Testis (tissue), 2 donors: ENCODE measurements at regions not wholly inside any gene's neighbourhood (a gene's known extent, or its start where the extent isn't known, plus 50 kb on each side); places are given as distances from the start of the nearest gene placed in this dataset.

Experiments
- DNase-seq: peaks from one replicate; pipeline ENCODE4 v3.0.0-alpha.2; 2019
- H3K27ac ChIP-seq, 2 donors: fragments of 200-600 bp; sonication (generic); one replicate each; pipeline ENCODE4 v1.5.1; 2019
- H3K27me3 ChIP-seq: fragments of 200-600 bp; sonication (generic); one replicate; pipeline ENCODE4 v1.5.1; 2019
- H3K36me3 ChIP-seq: fragments of 200-600 bp; sonication (generic); one replicate; pipeline ENCODE4 v1.5.1; 2017; ENCODE audit warnings: low read depth; ENCODE audit errors: missing control alignments
- H3K4me1 ChIP-seq: fragments of 200-600 bp; sonication (generic); one replicate; pipeline ENCODE4 v1.5.1; 2019
- H3K4me3 ChIP-seq, 2 donors: fragments of 200-600 bp; sonication (generic); one replicate each; pipeline ENCODE4 v1.5.1; 2017 to 2019
- H3K9me3 ChIP-seq: fragments of 200-600 bp; sonication (generic); one replicate; pipeline ENCODE4 v1.5.1; 2017
- POLR2A ChIP-seq: fragments of 450-650 bp; IDR thresholded peaks from one replicate; pipeline ENCODE4 v1.6.1; 2017; ENCODE audit warnings: antibody characterized with exemption, mild to moderate bottlenecking, moderate library complexity
- WGBS, 2 donors: methylation state at CpG; one replicate each; pipeline ENCODE4 v1.1.5; 2018; 5-methylcytosine and 5-hydroxymethylcytosine counted together
- intact Hi-C: fragments of 100-400 bp; cut with DNase I; formaldehyde crosslinking; loops from one replicate; pipeline ENCODE4 v1.15.1; 2023; ENCODE audit warnings: low total_unique reads
- TF ChIP-seq, protein P1 (sequence below), 3 experiments: fragments of 450-650 bp in 2 of 3; fragments of 200-600 bp in 1 of 3; sonication (generic) in 1 of 3; IDR thresholded peaks; one replicate each; pipeline ENCODE4 v1.5.1; 2016 to 2019; ENCODE audit warnings: antibody characterized with exemption in 3 of 3, mild to moderate bottlenecking in 2 of 3, moderate library complexity in 1 of 3

DNA sequence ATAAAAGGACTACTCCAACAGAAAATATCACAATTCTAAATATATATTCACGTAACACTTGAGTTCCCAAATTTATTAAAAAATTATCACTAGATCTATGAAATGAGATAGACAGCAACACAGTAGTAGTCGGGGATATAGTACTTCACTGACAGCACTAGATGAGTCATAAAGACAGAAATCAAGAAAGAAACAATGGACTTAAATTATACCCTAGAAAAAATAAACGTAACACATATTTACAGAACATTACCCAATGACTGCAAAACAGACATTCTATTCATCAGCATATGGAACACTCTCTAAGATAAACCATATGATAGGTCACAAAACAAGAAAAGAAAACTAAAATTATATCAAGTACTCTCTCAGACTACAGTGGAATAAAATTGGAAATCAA is 429.4 kb downstream of the MBD2 start:
- intact Hi-C loops = no loop called here
- H3K4me3 ChIP-seq = no peak overlapping the region
- no peaks in the 10 kb centered on the region for H3K36me3 ChIP-seq
- H3K4me1 ChIP-seq = no peaks in the 10 kb centered on the region
- H3K27me3 ChIP-seq = no peaks in the 10 kb centered on the region
- H3K27ac ChIP-seq = no peak overlapping the region
- TF ChIP-seq, protein P1, sequence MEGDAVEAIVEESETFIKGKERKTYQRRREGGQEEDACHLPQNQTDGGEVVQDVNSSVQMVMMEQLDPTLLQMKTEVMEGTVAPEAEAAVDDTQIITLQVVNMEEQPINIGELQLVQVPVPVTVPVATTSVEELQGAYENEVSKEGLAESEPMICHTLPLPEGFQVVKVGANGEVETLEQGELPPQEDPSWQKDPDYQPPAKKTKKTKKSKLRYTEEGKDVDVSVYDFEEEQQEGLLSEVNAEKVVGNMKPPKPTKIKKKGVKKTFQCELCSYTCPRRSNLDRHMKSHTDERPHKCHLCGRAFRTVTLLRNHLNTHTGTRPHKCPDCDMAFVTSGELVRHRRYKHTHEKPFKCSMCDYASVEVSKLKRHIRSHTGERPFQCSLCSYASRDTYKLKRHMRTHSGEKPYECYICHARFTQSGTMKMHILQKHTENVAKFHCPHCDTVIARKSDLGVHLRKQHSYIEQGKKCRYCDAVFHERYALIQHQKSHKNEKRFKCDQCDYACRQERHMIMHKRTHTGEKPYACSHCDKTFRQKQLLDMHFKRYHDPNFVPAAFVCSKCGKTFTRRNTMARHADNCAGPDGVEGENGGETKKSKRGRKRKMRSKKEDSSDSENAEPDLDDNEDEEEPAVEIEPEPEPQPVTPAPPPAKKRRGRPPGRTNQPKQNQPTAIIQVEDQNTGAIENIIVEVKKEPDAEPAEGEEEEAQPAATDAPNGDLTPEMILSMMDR (IDR thresholded peaks at IDR 0.05) = no peak
- TF ChIP-seq POLR2A = no peak
- no peak for DNase-seq
- 92 to 94% methylated on average over 3 of the region's 3 CpGs for WGBS, 2 donors
- no peaks in the 10 kb centered on the region for H3K9me3 ChIP-seq

DNA sequence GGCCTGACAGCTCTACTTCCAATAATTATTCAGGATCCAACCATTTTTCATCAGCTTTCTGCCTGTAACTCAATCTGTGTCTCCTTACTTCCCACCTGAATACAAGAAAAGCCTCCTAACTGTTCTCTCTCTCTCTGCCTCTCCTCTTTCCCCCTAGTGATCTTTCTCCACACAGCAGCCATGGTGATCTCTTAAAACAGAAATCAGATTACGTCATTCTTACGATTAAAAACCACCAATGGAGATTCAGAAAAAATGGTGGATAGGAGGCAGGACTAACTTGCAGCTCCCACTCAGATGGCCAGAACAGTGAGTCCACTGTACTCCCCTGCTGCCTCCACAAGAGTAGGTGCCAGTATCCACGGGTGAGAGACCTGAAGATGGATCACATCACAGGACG is 431.7 kb downstream of the MBD2 start:
- TF ChIP-seq, protein P1 (IDR thresholded peaks at IDR 0.05) = no peak
- TF ChIP-seq POLR2A = no peak
- Histone ChIP-seq H3K36me3 (no peaks in the 10 kb centered on the region), H3K27ac (no peak overlapping the region), H3K4me1 (no peaks in the 10 kb centered on the region), H3K4me3 (no peak overlapping the region), H3K9me3 (no peaks in the 10 kb centered on the region), H3K27me3 (no peaks in the 10 kb centered on the region)
- intact Hi-C loops = no loop called here
- DNase-seq = no peak
- 88 to 89% methylated on average over 4 of the region's 4 CpGs for WGBS, 2 donors

DNA sequence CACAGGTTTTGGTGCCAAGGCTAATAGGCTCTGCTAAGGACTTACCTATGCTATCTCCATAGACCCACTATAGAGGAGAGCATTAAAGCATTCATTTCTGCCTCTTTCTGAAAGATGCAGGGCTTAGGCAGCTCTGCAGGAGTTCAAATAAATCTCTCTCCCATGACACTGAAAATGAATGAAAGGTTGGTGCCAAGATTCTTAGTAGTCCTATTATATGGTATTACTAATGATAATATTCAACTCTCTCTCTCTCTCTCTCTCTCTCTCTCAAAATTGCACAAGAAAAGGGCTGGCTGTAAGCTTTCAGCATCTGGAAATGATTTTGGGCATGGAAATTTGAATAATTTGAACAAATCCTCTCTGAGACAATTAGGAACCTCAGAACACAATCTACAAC is 433.7 kb downstream of the MBD2 start:
- no peak for TF ChIP-seq POLR2A
- TF ChIP-seq, protein P1 (IDR thresholded peaks at IDR 0.05) = no peak
- Histone ChIP-seq H3K4me3 (no peak overlapping the region), H3K9me3 (no peaks in the 10 kb centered on the region), H3K4me1 (no peaks in the 10 kb centered on the region), H3K36me3 (no peaks in the 10 kb centered on the region), H3K27me3 (no peaks in the 10 kb centered on the region), H3K27ac (no peak overlapping the region)
- intact Hi-C loops = no loop called here
- no peak for DNase-seq

DNA sequence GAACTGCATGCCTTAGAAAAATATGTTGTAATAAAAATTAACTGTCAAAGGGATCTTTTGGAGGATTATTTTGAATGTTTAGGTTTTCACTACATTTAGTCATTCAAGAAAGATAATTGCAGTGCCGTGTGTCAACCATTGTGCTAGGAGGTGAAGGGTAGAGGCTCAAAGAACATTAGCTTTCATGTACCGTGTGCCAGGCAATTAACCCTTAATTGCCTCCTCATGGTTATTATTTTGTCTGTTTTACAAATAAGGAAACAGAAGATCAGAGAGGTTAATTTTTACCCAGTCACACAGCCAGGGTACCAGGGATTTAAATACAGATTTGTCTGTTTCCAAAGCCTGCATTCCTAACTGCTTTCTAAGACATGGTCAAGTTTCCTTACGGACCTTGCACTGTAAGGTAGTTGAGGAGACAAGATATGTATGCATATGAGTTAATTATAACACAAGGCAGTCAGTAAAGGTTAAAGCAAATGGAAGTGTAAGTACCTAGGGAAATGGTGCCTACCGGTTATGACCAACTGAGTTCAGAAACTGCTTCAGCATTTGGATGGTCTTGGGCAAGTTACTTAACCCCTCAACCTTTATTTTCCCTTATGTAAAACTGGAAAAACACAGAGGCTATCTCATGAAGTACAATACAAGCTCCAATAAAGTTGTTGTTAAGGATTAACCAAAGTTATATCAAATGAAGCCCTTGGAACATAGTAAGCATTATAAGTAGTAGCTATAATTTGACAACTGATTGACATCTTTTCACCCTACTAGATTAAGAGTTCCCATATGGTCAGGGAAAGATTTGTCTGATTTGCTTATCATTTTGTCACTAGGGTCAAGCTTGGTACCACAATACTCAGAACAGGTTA is 434.9 kb downstream of the MBD2 start:
- Histone ChIP-seq H3K4me3 (no peak overlapping the region), H3K4me1 (no peaks in the 10 kb centered on the region), H3K27ac (no peak overlapping the region), H3K36me3 (no peaks in the 10 kb centered on the region), H3K9me3 (no peaks in the 10 kb centered on the region), H3K27me3 (no peaks in the 10 kb centered on the region)
- DNase-seq = no peak
- WGBS, 2 donors = 85 to 87% methylated on average over 4 of the region's 4 CpGs
- intact Hi-C loops = no loop called here
- no peak for TF ChIP-seq POLR2A
- TF ChIP-seq, protein P1 (IDR thresholded peaks at IDR 0.05) = no peak

DNA sequence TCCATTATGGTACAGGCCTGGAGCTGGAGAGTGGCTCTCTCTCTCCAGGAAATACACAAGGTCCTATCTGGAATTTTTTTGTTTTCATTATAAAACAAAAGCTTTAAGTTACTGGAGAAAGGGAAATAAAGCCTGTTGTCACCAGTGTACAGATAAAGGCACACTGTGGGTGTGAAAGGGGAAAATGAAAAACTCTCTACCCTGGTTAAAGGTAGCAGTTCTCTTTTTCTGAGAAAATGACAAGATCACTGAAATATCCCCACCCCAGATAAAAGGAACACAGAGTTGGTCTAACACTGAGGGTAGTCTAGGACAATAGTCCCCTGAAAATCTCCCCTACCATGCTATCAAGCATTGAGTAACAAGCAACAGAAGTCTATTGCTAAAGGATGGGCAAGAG is 438.7 kb downstream of the MBD2 start:
- H3K27me3 ChIP-seq = no peaks in the 10 kb centered on the region
- TF ChIP-seq, protein P1 (IDR thresholded peaks at IDR 0.05) = no peak
- TF ChIP-seq POLR2A = no peak

More for the DNA sequence above, 438.7 kb downstream of the MBD2 start:
- H3K27ac ChIP-seq = no peak overlapping the region
- no peaks in the 10 kb centered on the region for H3K4me1 ChIP-seq
- no peak for DNase-seq
- intact Hi-C loops = no loop called here
- H3K9me3 ChIP-seq = no peaks in the 10 kb centered on the region
- no peak overlapping the region for H3K4me3 ChIP-seq
- no peaks in the 10 kb centered on the region for H3K36me3 ChIP-seq
